ENCODE measurements at regions not wholly inside any gene's neighbourhood (a gene's known extent, or its start where the extent isn't known, plus 50 kb on each side); places are given as distances from the start of the nearest gene placed in this dataset.

- Histone ChIP-seq H3K4me3 (ENCODE audit: low read depth, low read length) (no peak overlapping the region), H3K27me3 (ENCODE audit: control insufficient read depth, insufficient read depth, low read length) (no peaks in the 10 kb centered on the region), H3K36me3 (ENCODE audit: control insufficient read depth, insufficient read depth, low read length) (no peaks in the 10 kb centered on the region)
- TF ChIP-seq CTCF (IDR thresholded peaks at IDR 0.05; ENCODE audit: insufficient read depth, low read depth, low read length): no peak
- CTCF ChIA-PET: no interaction called here
- POLR2A ChIA-PET: no interaction called here
- DNase-seq (ENCODE audit: low read depth): no peak
Measured at GRCh38 chr3:181564222-181564621, 147.5 kb upstream of the SOX2 start.

- no peaks in the 10 kb centered on the region for H3K27me3 ChIP-seq (ENCODE audit: control insufficient read depth, insufficient read depth, low read length)
- CTCF ChIA-PET: no interaction called here
Measured at GRCh38 chr3:181561139-181562031, 150.3 kb upstream of the SOX2 start.

GRCh38 chr3:181558870-181559269 is 152.9 kb upstream of the SOX2 start:
- CTCF ChIA-PET: no interaction called here
- Histone ChIP-seq H3K36me3 (ENCODE audit: control insufficient read depth, insufficient read depth, low read length) (no peaks in the 10 kb centered on the region), H3K27me3 (ENCODE audit: control insufficient read depth, insufficient read depth, low read length) (no peaks in the 10 kb centered on the region), H3K4me3 (ENCODE audit: low read depth, low read length) (no peak overlapping the region)
- TF ChIP-seq CTCF (IDR thresholded peaks at IDR 0.05; ENCODE audit: insufficient read depth, low read depth, low read length): no peak
- POLR2A ChIA-PET: no interaction called here
- DNase-seq (ENCODE audit: low read depth): no peak

More at GRCh38 chr3:181561139-181562031, 150.3 kb upstream of the SOX2 start:
- no peak for TF ChIP-seq CTCF (IDR thresholded peaks at IDR 0.05; ENCODE audit: insufficient read depth, low read depth, low read length)
- POLR2A ChIA-PET: no interaction called here
- DNase-seq (ENCODE audit: low read depth): no peak
- no peaks in the 10 kb centered on the region for H3K36me3 ChIP-seq (ENCODE audit: control insufficient read depth, insufficient read depth, low read length)
- no peak overlapping the region for H3K4me3 ChIP-seq (ENCODE audit: low read depth, low read length)

- H3K36me3 ChIP-seq (ENCODE audit: control insufficient read depth, insufficient read depth, low read length): no peaks in the 10 kb centered on the region
- DNase-seq (ENCODE audit: low read depth): no peak
- no peaks in the 10 kb centered on the region for H3K27me3 ChIP-seq (ENCODE audit: control insufficient read depth, insufficient read depth, low read length)
- ChIA-PET POLR2A (no interaction called here), CTCF (no interaction called here)
- H3K4me3 ChIP-seq (ENCODE audit: low read depth, low read length): no peak overlapping the region
- TF ChIP-seq CTCF (IDR thresholded peaks at IDR 0.05; ENCODE audit: insufficient read depth, low read depth, low read length): no peak
Measured at GRCh38 chr3:181555681-181556080, 156.0 kb upstream of the SOX2 start.

GRCh38 chr3:181554233-181554765 is 157.4 kb upstream of the SOX2 start:
- CTCF ChIA-PET: no interaction called here

More at GRCh38 chr3:181554233-181554765, 157.4 kb upstream of the SOX2 start:
- DNase-seq (ENCODE audit: low read depth): no peak
- Histone ChIP-seq H3K27me3 (ENCODE audit: control insufficient read depth, insufficient read depth, low read length) (no peaks in the 10 kb centered on the region), H3K4me3 (ENCODE audit: low read depth, low read length) (no peak overlapping the region), H3K36me3 (ENCODE audit: control insufficient read depth, insufficient read depth, low read length) (no peaks in the 10 kb centered on the region)
- TF ChIP-seq CTCF (IDR thresholded peaks at IDR 0.05; ENCODE audit: insufficient read depth, low read depth, low read length): no peak
- POLR2A ChIA-PET: no interaction called here
